CD4-positive, alpha-beta T cell treated with Interferon alpha-2 for 1 hour (primary cell): ENCODE measurements at regions not wholly inside any gene's neighbourhood (a gene's known extent, or its start where the extent isn't known, plus 50 kb on each side); places are given as distances from the start of the nearest gene placed in this dataset.

Source experiments
- DNase-seq, 2 donors: peaks; one replicate each; pipeline ENCODE4 v3.0.0-alpha.2; 2020 to 2022

GRCh38 chr10:85250304-85250703 is 921.9 kb downstream of the CCSER2 start:
- DNase-seq = no peak

- no peak for DNase-seq
Measured at GRCh38 chr10:85256481-85256880, 928.1 kb downstream of the CCSER2 start.

GRCh38 chr10:85259908-85260307 is 931.5 kb downstream of the CCSER2 start:
- no peak for DNase-seq

- DNase-seq = no peak
Measured at GRCh38 chr10:85262992-85263391, 934.6 kb downstream of the CCSER2 start.

GRCh38 chr10:85265121-85265520 is 936.7 kb downstream of the CCSER2 start:
- no peak for DNase-seq

GRCh38 chr10:85266808-85267207 is 938.4 kb downstream of the CCSER2 start:
- no peak for DNase-seq

- no peak for DNase-seq
Measured at GRCh38 chr10:85280014-85280413, 951.6 kb downstream of the CCSER2 start.

GRCh38 chr10:85284778-85285770 is 956.7 kb downstream of the CCSER2 start:
- DNase-seq = no peak

GRCh38 chr10:85293483-85293882 is 965.1 kb downstream of the CCSER2 start:
- no peak for DNase-seq

GRCh38 chr10:85311613-85312337 is 983.4 kb downstream of the CCSER2 start:
- DNase-seq = no peak

GRCh38 chr10:85315657-85316056 is 987.3 kb downstream of the CCSER2 start:
- DNase-seq = no peak

GRCh38 chr10:85316276-85316675 is 987.9 kb downstream of the CCSER2 start:
- DNase-seq = no peak

- no peak for DNase-seq
Measured at GRCh38 chr10:85317827-85318226, 989.4 kb downstream of the CCSER2 start.

- no peak for DNase-seq
Measured at GRCh38 chr10:85318809-85319807, 990.7 kb downstream of the CCSER2 start.

GRCh38 chr10:85319826-85320225 is 991.4 kb downstream of the CCSER2 start:
- DNase-seq = no peak

- DNase-seq = no peak
Measured at GRCh38 chr10:85333594-85333993, 1005.2 kb downstream of the CCSER2 start.

GRCh38 chr10:85362401-85362800 is 1004.2 kb downstream of the GRID1 start:
- no peak for DNase-seq

GRCh38 chr10:85377029-85377806 is 989.4 kb downstream of the GRID1 start:
- DNase-seq = no peak

- no peak for DNase-seq
Measured at GRCh38 chr10:85379338-85379737, 987.3 kb downstream of the GRID1 start.

- DNase-seq = no peak
Measured at GRCh38 chr10:85400981-85401695, 965.5 kb downstream of the GRID1 start.

- DNase-seq = no peak
Measured at GRCh38 chr10:85402541-85402940, 964.1 kb downstream of the GRID1 start.
